Left ventricle myocardium superior (tissue), 1 donor: ENCODE measurements at regions not wholly inside any gene's neighbourhood (a gene's known extent, or its start where the extent isn't known, plus 50 kb on each side); places are given as distances from the start of the nearest gene placed in this dataset.
"Not testable (repeated sequence)": the region's sequence is repeated elsewhere in the genome, so short reads cannot be mapped to it uniquely, and the experiment has no call there.

ENCODE experiments used
- ATAC-seq: fragments of 200-7000 bp; cut with Tn5 transposase; one replicate; pipeline ENCODE4 v1.9.1; 2020; ENCODE audit warnings: mild to moderate bottlenecking, moderate library complexity
- DNase-seq: peaks from one replicate; pipeline ENCODE4 v3.0.0-alpha.2; 2020
- intact Hi-C: fragments of 100-400 bp; cut with micrococcal nuclease; formaldehyde crosslinking; loops from one replicate; pipeline ENCODE4 v1.11.0; 2022
- donor health status: DM: no; HTN: yes; CAD: no; lungs with severe emphysema.

DNA sequence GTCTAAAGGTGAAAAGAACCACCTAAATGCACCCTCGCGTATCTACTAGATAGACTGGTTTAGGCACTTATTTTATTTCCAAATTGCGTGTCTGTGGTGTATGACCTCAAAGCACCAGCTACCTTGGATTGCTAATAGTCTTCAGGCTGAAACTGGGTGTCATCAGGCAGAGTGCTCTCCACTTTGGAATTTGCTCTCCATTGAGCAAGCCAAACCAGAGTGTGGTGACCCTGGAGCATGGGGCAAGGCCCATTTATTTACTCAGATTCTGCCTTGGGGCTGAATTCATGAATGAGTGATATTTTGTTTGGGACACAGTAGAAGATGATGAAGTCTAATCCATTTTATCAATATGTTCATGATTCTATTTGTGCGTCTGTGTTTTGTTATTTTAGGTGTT is 812.8 kb upstream of the SLC35B3 start:
- intact Hi-C loops, result no loop called here
- no peak for DNase-seq
- ATAC-seq, result no peak

DNA sequence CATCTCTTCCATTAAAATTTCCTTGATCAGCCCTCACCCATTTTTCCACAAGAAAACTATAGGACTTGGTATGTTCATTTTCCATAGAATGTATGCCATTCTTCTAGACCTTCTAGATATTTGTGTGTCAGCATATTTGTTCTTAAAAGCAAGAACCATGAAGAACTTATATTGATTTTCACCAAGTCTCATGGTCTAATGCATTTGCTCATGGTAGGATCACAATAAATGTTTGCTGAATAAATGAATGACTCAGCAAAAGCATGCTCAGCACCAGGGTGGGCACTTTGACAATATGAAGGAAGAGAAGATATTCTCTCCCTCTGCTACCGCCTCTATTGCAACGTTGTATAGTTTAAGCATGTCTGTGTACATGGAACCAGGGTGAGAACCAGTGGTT is 805.5 kb upstream of the SLC35B3 start:
- intact Hi-C loops, result no loop called here
- ATAC-seq (no peak), DNase-seq (no peak)

DNA sequence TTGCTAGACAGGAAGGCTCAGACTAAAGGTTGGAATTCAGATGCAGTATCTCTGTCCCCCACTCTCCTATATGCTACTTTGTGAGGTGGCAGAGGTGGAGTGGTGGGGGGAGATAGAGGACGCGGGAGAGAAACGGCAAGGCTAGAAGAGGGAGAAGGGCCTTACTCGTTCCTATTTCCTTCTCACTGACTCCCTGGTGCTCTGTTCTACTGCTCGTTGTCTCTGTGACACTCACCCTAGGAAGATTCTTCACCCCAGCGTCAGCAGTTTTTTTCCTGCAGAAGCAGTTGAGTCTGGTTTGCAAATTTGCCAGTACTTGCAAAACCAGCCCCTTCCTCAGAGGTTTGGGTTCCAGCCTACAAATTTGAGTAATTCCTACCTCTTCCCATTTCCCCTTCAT is 801.1 kb upstream of the SLC35B3 start:
- DNase-seq, result no peak
- no peak for ATAC-seq
- intact Hi-C loops, result no loop called here

DNA sequence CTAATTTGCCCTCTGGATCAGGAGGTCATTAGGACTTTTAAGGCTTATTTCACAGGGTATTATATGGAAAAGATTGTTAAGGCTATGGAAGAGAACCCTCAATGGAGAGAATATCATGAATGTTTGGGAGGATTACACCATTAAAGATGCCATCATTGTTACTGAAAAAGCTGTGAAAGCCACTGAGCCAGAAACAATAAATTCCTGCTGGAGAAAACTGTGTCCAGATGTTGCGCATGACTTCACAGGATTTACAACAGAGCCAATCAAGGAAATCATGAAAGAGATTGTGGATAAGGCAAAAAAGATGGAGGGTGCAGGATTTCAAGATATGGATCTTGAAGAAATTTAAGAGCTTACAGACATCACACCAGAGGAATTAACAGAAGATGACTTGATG is 798.3 kb upstream of the SLC35B3 start:
- DNase-seq, result no peak
- intact Hi-C loops, result no loop called here
- no peak for ATAC-seq

DNA sequence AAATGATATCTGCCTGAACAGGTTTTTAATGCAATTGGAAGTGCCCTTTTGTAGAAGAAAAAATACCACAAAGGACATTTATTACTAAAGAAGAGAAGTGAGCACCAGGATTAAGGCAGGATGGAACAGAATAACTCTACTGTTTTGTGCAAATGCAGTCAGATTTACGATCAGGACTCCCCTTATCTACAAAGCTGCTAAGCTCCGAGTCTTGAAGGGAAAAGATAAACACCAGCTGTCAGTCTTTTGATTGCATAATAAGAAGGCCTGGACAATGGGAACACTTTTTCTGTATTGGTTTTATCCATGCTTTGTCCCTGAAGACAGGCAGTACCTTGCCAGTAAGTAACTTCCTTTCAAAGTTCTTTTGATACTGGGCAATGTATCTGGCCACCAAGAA is 797.9 kb upstream of the SLC35B3 start:
- intact Hi-C loops, result no loop called here
- no peak for ATAC-seq
- DNase-seq, result no peak

DNA sequence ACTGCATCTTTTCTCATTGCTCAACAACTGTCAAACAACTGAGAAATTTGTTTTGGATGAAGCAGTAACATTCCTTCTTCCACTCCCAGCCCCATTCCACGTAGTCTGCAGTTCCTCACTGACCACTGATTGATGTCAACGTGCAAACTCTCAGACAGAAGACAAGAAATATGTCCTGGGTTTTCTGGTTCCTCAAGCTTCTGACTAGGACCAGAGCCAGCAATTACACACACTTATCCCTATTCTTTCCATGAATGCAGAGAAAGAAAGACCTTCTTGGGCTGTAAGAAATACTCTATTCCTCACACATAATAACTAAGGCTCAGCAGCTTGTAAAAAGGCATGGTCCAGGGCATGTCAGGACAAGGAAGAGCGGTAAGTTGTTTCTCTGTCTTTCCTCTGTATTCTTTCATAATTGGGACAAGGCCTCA is 790.1 kb upstream of the SLC35B3 start:
- no peak for ATAC-seq
- intact Hi-C loops, result no loop called here
- no peak for DNase-seq

DNA sequence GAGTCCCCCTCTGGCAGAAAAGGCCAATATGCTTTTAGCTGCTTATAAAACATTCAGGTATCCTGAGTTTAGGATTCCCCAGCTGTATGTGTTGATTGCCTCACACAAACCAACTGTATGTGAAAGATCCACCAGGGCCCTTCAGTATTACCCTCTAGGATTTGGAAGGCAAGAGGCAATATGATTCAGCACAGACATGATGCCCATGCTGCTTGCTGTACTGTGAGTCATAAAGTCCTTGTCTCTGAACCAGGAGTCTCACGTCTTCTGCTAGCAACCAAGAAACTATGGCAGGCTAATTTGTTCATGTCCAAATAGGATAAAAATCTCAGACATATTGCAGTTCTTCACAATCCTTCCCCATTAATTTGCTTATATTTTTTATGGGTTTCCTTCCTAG is 789.2 kb upstream of the SLC35B3 start:
- ATAC-seq, result no peak
- no peak for DNase-seq
- intact Hi-C loops, result no loop called here

DNA sequence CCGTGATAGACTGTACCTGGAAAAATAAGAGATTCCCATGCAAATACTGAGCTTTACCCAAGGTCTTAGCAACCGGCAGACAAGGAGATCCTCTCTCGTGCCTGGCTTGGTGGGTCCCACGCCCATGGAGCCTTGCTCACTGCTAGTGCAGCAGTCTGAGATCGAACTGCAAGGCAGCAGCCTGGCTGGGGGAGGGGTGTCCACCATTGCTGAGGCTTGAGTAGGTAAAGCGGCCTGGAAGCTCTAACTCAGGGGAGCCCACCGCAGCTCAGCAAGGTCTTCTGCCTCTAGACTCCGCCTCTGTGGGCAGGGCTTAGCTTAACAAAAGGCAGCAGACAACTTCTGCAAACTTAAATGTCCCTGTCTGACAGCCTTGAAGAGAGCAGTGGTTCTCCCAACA is 778.4 kb upstream of the SLC35B3 start:
- ATAC-seq, intact Hi-C loops, DNase-seq: not testable (repeated sequence)

DNA sequence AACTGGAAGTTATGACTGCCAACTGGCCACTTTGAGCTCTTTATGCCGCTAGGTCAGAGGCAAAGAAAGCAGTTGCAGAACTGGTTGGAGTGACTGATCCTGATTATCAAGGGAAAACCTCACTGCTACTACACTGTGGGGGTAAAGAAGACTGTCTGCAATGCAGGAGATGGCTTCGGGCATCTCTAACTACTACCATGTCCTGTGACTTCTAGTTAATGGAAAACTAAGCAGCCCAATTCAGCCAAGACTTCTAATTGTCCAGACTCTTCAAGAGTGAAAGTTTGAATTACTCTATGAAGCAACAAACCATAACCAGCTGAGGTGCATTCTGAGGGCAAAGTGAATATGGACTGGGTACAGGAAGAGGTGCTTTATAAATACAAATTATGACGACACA is 773.6 kb upstream of the SLC35B3 start:
- DNase-seq (no peak), ATAC-seq (no peak)
- intact Hi-C loops, result no loop called here

DNA sequence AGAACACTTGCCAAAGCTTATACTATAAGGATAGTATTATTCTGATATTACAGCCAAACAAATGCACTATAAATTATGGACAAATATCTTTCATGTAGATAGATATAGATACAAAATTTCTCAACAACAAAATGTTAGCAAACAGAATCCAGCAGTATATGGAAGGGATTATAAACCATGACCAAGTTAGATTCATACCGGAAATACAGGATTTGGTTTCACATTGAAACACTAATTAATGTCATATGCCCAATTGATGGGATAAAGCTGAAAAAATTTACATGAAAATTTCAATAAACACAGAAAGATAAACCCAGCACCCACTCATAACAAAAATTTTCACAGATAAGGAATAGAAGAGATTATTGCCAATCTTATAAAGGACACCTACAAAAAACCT is 770.3 kb upstream of the SLC35B3 start:
- intact Hi-C loops, result no loop called here
- DNase-seq (no peak), ATAC-seq (no peak)

DNA sequence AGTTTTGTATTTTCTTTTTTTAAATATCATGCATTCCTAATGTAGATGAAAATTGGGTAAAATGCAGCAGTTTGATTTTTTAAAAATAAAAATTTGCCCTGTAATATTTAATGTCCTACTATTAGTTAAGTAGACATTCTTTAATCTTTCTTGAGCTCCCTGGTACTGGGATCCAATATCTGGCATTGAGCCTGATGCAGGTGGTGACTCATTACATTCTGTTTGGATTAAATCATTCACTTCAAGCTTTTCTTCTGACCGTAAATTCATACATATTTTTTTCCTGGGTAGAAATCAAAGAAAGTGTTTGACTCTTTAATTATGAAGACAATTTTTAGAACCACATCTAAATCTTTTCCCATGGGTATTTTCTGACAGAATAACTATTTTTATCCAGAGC is 768.8 kb upstream of the SLC35B3 start:
- ATAC-seq (no peak), DNase-seq (no peak)
- intact Hi-C loops, result no loop called here

DNA sequence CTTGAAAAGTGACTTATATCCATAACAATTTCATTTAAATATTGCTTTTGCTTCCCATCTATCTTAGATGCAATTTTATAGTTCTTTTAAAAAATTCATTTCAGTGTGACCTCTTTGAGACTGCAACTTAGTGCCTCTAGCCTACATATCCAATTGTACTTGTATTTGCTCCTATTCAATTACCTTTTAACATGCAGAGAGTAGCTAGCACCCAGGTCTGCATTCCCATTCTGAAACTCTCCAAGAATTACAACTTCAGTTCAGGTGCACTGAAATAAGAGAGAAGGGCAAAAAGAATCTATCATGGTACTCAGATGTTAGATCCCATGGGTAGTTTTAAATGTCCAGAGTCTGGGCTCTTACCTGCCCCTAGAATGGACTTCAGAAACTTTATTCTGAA is 765.4 kb upstream of the SLC35B3 start:
- intact Hi-C loops, result no loop called here
- DNase-seq (no peak), ATAC-seq (no peak)

DNA sequence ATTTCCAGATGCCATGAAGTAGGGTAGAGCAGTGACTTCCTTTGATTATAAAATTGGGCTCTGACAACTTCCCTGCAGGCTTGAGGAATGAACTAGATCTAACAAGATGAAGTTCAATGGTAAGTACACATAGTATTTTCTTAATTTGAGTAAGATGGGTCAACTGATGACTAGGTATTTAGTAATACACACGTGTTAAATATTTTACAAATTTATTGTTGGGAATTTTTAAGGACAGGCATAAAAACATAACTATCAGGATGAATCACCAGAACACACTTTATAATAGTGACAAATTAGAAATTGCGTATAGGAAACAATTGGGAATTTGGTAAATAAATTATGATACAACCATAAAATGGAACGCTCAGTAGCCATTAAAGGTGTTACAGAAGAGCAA is 762.4 kb upstream of the SLC35B3 start:
- ATAC-seq, result no peak
- intact Hi-C loops, result no loop called here

DNA sequence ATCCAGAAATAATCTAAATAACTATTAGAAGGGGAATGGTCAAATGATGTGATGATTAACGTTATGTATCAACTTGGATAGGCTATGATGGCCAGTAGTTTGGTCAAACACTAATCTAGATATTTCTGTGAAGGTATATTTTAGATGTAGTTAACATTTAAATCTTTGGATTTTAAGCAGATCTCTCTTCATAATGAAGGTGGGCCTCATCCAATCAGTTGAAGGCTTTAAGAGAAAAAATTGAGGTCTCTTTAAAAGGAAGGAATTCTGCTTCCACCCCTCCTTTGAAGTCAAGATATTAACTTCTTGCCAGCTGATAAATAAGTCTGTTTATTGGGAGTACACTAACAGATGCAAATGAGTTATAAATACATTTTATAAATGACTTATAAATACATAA is 760.0 kb upstream of the SLC35B3 start:
- ATAC-seq (no peak), DNase-seq (no peak)
- intact Hi-C loops, result no loop called here

More for the DNA sequence above, 762.4 kb upstream of the SLC35B3 start:
- DNase-seq, result no peak

DNA sequence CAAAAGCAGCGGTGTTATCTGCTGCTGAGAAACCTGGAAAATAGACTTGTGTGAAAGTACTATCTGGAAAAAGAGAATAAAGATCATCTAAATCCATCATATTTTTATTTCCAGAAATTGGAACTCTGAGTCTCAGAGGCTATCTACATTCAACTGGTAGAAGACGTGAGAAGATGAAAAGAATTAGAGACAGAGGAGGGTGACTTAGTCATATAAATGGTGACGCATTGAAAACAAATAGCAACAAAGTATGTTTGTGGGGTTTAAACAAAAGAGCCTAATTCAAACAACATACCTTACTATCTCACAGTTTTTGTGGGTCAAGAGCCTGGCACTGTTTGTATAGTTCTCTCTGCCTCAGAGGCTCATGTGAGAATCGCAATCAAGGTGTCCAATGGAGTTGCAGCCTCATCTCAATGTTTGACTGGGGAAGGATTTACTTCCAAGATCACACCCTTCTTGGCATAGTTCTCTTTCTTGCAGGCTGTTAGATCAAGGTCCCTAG is 757.1 kb upstream of the SLC35B3 start:
- intact Hi-C loops, result no loop called here
- no peak for DNase-seq
- no peak for ATAC-seq

DNA sequence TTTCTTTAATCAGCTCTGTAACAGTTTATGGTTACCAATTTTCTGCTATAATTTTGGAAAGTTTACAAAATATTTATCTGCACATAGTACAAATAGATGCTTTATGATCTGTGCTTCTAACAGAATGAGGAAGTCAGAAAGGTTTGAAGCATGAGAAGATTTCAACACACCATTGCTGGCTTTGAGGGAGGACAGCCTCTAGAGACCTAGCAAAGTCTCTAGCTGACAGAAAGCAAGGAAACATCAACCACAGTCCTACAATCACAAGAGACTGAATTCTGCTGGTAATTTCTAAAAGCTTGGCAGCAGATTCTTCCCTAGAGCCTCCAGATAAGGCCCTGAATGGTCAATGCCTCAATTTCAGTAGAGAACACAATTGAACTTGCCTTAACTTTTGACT is 750.8 kb upstream of the SLC35B3 start:
- ATAC-seq (no peak), DNase-seq (no peak)
- intact Hi-C loops, result no loop called here

DNA sequence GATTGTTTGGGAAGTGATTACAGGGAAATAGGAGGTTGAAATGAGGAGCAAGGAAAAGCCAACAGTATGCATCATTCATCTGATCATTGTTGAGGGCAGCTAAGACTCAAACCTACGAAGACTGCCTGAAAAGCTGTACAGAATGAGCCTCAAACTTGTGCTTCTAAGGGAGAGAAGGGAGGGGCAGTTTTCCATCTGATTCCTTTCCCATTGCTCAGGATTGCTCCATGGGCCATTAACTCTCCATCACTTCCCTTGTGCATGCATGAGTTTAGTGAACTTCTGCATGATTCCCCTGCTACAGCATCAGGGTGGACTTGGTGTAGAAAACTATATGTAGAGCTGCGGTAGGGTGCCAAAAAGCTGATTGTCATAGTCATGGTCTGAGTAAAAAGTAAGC is 742.7 kb upstream of the SLC35B3 start:
- ATAC-seq (no peak), DNase-seq (no peak)
- intact Hi-C loops, result no loop called here

DNA sequence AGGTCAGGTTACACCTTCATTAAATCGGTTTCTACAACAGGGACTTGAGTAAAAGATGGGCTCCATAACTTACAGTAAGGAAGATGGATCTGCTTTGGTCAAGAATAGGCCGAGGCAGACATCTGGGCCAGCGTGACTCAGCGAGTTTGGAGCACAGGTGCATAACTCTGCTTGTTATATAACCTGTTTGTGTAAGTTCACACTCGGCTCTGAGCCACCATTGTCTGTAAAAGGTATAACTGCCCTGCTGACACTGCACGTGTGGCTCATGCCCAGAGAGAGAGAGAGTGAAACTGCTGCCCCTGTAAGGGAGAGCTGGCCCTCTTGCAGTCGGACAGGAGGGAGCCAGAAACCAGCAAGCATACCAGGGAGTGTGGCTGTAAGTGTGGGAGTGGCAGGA is 737.9 kb upstream of the SLC35B3 start:
- DNase-seq, result no peak
- no peak for ATAC-seq
- intact Hi-C loops, result no loop called here

DNA sequence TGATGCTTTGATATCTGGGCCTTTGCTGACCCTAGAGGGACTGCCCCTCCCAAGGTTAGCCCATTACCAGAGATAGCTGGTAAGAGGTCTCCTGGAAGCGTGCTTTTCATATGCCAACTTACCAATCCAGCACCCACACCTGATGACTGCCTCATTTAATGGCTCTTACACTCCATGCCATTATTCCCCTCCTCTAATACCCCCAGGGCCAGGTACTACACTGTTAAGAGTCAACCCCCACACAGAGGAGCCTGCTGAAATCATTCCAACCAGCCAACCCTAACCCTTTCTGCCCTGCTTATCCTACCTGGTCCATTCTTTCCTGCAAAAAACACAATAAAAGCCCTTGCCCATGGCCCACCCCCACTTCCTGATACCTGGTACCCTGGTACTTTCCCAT is 736.8 kb upstream of the SLC35B3 start:
- DNase-seq (no peak), ATAC-seq (no peak)
- intact Hi-C loops, result no loop called here

DNA sequence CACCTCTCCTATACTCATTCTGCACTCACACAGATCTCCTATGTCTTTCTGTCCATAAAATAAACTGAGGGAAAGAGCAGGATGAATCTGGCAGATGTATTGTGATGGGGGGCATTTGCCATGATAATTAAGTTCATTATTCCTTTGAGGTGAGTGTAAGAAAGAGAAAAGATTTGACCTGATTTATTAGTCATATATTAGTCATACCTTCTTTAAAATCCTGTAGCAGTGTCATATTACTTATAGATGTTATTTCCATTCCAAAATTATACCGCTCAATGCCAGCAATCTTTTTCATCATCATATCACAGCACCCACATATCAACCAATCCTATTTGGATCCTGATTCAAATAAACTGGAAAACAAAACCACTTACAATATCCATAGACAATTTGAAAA is 733.3 kb upstream of the SLC35B3 start:
- DNase-seq (no peak), ATAC-seq (no peak)
- intact Hi-C loops, result no loop called here

DNA sequence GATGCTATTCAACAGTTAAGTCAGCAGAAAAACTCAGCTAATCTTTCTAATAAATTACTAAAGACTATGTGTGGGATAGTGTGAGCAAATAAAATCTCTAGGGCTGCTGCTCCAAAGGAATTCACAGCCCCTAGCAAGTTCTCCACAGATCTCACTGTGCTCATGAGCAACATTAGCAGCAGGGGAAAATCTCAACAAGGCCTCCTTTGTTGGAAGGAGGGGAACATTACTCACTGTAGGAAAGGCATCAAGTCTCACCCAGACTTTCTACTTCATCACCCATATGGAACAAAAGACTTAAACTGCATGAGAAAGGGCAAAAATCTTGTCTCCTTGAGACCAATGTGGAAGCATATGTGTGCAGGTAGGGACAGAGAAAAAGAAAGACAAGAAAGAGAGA is 726.4 kb upstream of the SLC35B3 start:
- no peak for DNase-seq
- intact Hi-C loops, result no loop called here

DNA sequence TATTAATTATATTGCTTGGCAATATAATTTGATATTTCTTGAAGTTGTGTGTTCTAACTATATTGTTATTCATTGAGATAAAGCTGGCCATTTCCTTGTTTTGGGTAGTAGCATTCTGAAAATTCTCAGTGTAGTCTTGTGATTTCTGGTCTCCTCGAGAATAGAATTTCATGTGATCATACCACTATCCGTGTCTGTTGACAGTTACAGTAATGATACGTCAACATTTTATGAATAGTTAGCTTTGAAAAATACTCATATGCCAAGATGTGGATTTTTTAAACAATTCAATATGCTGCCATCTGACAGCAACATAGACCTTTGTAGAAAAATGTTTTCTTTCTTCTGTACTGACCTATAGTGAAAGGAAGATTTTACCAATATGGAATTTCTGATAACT is 723.7 kb upstream of the SLC35B3 start:
- DNase-seq (no peak), ATAC-seq (no peak)
- intact Hi-C loops, result no loop called here

More for the DNA sequence above, 726.4 kb upstream of the SLC35B3 start:
- ATAC-seq, result no peak
